HG02759 (cell line): ENCODE measurements at regions not wholly inside any gene's neighbourhood (a gene's known extent, or its start where the extent isn't known, plus 50 kb on each side); places are given as distances from the start of the nearest gene placed in this dataset.
"Not testable (repeated sequence)": the region's sequence is repeated elsewhere in the genome, so short reads cannot be mapped to it uniquely, and the experiment has no call there.

Experiments used
- ATAC-seq: cut with Tn5 transposase; IDR thresholded peaks from one replicate; pipeline ENCODE4 v1.9.1; 2021; ENCODE audit warnings: mild to moderate bottlenecking, moderate library complexity; ENCODE audit not compliant: unreplicated experiment

GRCh38 chr7:24049296-24049695 is 234.7 kb upstream of the NPY start:
- no peak for ATAC-seq

DNA sequence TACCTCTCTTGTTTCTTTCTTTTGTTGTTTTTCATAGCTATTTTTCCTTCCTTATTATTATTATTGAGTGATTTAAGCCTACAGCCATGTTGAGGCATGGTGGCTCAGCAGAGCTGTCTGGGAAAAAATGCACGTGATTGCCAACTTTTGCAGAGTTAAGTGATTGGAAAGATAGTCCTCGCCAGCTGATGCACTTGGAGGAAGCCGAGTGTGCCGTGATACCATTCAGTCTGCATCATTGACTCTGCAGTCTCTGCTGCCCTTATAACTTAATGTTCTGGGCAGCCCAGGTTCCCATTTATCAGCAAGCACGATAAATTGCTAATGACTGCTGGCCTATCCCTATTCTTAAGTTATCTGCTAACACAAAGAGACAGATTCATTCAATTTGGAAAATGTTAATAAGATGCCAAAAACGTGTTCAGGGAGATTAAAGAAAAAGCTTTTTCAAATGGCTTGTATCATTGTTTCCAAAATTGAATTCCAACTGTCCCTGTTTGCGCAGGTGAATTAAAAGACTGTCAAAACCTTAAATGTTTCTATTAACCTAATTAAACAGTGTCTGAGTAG is 232.9 kb upstream of the NPY start:
- no peak for ATAC-seq

- no peak for ATAC-seq
Measured at GRCh38 chr7:24051651-24052050, 232.3 kb upstream of the NPY start.

DNA sequence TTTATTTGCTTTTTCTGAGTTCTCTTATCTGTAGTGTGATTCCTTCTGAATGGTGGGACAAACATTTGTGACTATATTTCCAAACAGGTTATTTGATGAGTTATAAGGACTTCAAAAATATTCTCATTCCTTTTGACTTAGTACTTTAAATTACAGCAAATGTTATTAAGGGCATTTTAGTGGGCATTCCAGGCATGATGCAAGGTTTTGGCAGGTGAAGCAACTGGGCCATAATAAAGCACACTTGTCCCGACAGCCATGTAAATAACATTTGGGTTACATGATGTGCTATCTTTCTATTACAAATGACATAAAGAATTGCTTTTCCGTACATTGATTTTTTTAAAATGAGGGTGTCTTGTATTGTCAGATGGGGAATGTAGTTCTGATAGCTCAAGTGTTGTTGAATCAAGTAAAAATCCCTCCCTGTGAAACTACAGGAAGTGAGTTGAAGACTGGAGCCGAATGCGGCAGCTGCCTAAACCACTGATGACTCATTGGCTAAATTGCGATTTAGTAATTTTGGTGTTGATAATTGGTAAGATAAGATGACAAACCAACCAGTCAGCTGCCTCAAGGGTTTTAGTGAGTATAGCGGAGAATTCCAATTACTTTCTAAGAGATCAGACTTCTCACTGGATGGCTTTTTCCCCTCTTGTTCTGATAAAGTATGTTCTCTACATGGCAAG is 231.3 kb upstream of the NPY start:
- ATAC-seq, result no peak

- ATAC-seq, result no peak
Measured at GRCh38 chr7:24054236-24054635, 229.8 kb upstream of the NPY start.

DNA sequence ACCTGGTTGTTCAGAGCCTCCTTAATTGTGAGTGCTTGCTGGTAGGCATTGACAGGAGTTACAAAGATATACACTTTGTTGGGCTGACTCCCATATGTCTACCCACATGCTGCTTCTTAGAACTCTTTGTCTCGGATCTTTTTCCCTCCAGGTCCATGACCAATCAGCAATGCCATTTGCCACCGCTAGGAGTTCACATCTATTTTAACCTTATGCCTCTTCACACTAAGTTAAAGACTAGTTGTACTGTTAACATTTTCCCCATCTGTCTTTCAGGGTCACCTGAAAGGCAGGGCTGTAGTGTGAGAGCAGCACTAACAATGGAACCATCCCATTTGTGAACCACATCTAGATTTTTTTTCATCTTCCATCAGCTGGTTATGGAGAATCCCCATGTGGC is 226.7 kb upstream of the NPY start:
- no peak for ATAC-seq

DNA sequence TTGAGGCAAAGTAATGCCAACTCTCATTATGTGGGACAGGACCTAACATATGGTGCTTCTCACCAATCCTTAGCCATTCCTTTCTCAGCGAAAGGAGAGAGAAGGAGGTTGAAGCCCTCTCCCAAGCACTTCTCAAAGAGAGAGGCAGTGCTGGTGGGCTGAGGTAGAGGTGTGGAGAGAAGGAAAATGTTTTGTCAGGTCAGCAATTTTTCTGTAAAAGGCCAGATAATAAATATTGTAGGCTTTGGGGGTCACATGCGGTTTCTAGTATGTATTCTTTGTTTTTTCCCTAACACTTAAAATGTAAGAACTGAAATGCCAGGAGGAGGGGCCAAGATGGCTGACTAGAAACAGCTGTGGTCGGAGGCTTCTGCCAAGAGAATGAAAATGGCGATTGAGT is 225.0 kb upstream of the NPY start:
- ATAC-seq, result no peak

GRCh38 chr7:24059775-24060174 is 224.2 kb upstream of the NPY start:
- no peak for ATAC-seq

- no peak for ATAC-seq
Measured at GRCh38 chr7:24063721-24064120, 220.3 kb upstream of the NPY start.

- no peak for ATAC-seq
Measured at GRCh38 chr7:24069751-24070150, 214.2 kb upstream of the NPY start.

DNA sequence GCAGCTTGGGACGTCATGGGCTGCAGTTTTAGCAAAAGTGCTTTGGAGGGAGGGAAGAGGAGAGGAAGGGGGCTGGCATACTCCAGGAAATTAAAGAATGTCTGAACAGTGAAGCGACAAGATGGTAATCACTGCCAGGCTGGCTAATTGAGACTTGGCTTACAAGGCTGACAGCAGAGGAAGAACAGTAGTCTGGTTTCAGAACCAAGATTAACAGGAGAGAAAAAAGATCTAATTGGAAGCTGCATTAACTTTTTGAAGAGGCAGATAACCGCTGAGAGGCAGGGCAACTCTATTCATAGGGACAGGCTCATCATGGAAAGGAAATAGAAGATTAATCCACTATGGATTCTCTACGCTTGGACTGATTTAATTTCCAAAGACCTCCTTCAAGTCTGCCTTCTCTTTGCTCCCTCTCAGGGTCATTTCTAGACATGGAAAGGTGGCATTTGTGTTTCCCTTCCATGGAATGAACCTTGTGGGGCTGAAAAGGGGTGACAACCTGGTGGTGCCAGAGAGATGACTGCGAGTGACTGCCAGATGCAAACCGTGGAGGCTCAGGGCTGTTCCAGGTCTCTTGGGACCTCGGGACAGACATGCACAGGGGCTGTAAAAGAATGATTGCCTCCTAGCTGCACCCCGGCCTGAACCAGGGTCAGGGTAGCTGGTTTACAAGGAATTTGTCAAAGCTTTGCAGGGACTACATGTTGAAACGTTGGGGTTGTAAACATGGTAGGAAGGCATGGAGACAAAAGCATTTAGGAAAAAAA is 210.2 kb upstream of the NPY start:
- no peak for ATAC-seq

DNA sequence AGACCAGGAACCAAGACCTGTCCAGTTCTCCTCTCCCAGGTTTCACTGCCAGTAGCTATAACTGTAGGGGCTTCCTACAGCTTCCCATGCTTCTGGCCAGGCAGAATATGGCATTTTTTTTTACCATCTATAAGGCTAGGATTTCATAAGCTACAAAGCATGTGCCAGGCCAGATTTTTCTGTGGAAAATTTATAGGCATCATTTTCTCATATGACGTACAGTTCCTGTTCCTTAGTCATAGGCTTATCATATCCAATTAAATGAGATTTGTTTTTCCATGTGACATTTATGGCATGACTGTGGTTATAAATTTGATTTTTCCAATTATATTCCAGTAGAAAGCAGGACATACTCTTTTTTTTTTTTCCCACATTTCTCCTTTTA is 208.6 kb upstream of the NPY start:
- ATAC-seq, result no peak

GRCh38 chr7:24082826-24083225 is 201.2 kb upstream of the NPY start:
- ATAC-seq, result no peak

DNA sequence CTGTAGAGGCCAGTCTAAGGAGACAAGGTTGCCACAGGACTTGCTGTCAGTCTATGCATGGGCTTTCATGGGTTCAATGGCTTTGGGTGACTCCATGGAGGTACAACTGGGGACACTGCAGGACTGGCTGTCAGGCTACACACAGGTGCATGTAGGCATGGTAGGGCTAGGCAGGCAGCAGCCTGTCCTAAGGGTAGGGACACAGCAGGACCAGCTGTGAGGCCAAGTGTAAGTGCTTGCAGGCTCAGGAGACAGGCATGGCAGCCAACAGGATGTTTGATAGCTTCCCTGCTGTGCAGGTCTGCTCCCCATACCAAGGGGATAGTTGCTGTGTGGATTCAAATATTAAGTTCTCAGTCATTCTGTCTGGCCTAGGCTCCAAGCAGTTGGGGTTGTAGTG is 181.0 kb upstream of the NPY start:
- ATAC-seq, result no peak

- ATAC-seq, result no peak
Measured at GRCh38 chr7:24108906-24109376, 175.0 kb upstream of the NPY start.

DNA sequence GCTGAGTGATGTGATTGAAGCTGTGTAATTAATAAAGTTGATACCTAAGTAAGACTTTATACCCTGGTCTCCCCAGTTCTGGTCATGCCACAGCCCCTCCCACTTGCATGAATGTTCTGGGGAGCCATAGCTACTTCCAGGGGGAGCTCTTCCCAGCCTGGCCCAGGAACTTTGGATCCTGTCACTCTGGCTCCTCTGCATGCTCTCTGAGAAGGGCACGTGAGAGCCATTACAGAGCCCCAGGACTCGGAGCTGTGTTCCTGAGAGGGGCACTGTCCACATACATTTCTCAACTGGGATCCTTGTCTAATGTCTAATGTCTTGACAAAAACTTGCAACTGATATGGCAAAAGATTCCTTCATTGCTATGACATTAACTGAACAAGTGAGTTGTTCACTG is 173.9 kb upstream of the NPY start:
- ATAC-seq, result no peak

GRCh38 chr7:24113506-24113905 is 170.5 kb upstream of the NPY start:
- no peak for ATAC-seq

- ATAC-seq, result no peak
Measured at GRCh38 chr7:24115661-24116060, 168.3 kb upstream of the NPY start.

- not testable (repeated sequence) for ATAC-seq
Measured at GRCh38 chr7:24117903-24118499, 166.0 kb upstream of the NPY start.

DNA sequence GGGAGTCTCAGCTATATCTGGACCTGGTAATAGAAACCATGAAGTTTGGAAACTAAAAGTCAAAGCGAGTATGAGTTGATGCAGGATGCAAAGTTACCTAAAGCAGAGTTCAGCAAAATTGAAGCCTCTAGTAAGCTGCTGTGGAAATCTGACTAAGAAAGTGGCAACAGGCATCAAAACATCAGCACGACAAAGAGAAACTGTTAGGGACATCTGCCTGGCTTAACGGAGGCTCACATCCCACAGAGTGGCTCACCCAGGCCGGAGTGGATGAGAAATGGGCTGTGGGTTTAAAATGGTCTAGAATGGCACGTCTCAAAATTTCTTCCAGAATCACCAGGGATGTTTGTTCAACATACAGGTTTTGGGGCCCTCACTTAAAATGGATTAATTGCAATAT is 164.1 kb upstream of the NPY start:
- no peak for ATAC-seq

DNA sequence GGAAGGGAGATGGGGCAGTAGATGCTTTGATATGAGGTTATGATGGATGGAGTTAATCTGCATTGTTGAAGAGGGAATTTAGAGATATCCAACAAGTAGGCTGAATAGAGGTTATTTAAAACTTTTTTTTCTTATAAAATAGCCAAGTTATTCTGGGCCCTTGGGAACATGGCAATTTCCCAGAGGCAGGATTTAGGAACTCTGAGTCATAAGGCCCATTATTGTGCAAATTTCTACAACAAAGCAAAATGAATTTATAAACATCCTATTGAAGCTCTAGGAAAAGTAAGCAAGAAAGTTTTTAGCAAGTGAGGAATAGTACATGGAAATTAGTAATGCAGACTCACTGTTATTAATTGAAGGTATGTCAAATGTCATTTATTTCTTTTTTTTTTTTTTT is 160.9 kb upstream of the NPY start:
- no peak for ATAC-seq

GRCh38 chr7:24125765-24126164 is 158.2 kb upstream of the NPY start:
- no peak for ATAC-seq
